Liver (tissue), 8 donors: ENCODE measurements at regions not wholly inside any gene's neighbourhood (a gene's known extent, or its start where the extent isn't known, plus 50 kb on each side); places are given as distances from the start of the nearest gene placed in this dataset.

Experiments used
- DNase-seq: peaks from one replicate; pipeline ENCODE4 v3.0.0-alpha.2; 2017; ENCODE audit warnings: low spot score
- H3K27ac ChIP-seq, 2 donors: one replicate each; pipeline ENCODE4 v1.7.0; 2013; ENCODE audit warnings: inconsistent platforms in 2 of 2, low read length in 2 of 2, control low read depth in 1 of 2, low read depth in 1 of 2, mild to moderate bottlenecking in 1 of 2
- H3K27me3 ChIP-seq, 4 donors: one replicate each; pipeline versions ENCODE4 v1.6.1 to v1.7.0; 2013; ENCODE audit warnings: low read length in 3 of 4, inconsistent platforms in 1 of 4, mild to moderate bottlenecking in 1 of 4, moderate library complexity in 1 of 4; ENCODE audit not compliant: control insufficient read depth in 4 of 4, insufficient read depth in 4 of 4
- H3K36me3 ChIP-seq, 4 donors: one replicate each; pipeline versions ENCODE4 v1.6.1 to v1.7.0; 2013; ENCODE audit warnings: low read length in 3 of 4, mild to moderate bottlenecking in 3 of 4, low read depth in 1 of 4, moderate library complexity in 1 of 4; ENCODE audit not compliant: control insufficient read depth in 4 of 4, insufficient read depth in 3 of 4
- H3K4me1 ChIP-seq, 4 donors: one replicate each; pipeline versions ENCODE4 v1.6.1 to v1.7.0; 2013; ENCODE audit warnings: low read length in 3 of 4, mild to moderate bottlenecking in 3 of 4, moderate library complexity in 1 of 4; ENCODE audit not compliant: control insufficient read depth in 4 of 4, insufficient read depth in 4 of 4
- H3K4me3 ChIP-seq, 3 donors: one replicate each; pipeline versions ENCODE4 v1.6.1 to v1.7.0; 2013; ENCODE audit warnings: low read length in 3 of 3, control low read depth in 1 of 3, low read depth in 1 of 3, mild to moderate bottlenecking in 1 of 3
- H3K9ac ChIP-seq, 2 donors: one replicate each; pipeline ENCODE4 v1.7.0; 2013; ENCODE audit warnings: low read length in 2 of 2, mild to moderate bottlenecking in 2 of 2, moderate library complexity in 2 of 2, control low read depth in 1 of 2, low read depth in 1 of 2
- H3K9me3 ChIP-seq, 4 donors: one replicate each; pipeline versions ENCODE4 v1.6.1 to v1.7.0; 2013; ENCODE audit warnings: low read length in 3 of 4; ENCODE audit not compliant: control insufficient read depth in 4 of 4
- EGR1 ChIP-seq, 2 donors: IDR thresholded peaks; 2 replicates each; pipeline ENCODE4 v1.6.1; 2016 to 2018; ENCODE audit warnings: antibody characterized with exemption in 2 of 2, low read depth in 2 of 2
- FOXA1 ChIP-seq: IDR thresholded peaks from 2 replicates; pipeline ENCODE4 v1.6.1; 2016; ENCODE audit warnings: antibody characterized with exemption
- FOXA2 ChIP-seq: IDR thresholded peaks from 2 replicates; pipeline ENCODE4 v1.6.1; 2016; ENCODE audit warnings: antibody characterized with exemption
- GABPA ChIP-seq, 2 donors: IDR thresholded peaks in 1 of 2; conservative IDR thresholded peaks in 1 of 2; 2 replicates each; pipeline ENCODE4 v1.6.1; 2016; ENCODE audit warnings: antibody characterized with exemption in 2 of 2, mild to moderate bottlenecking in 1 of 2, moderate library complexity in 1 of 2
- HNF4A ChIP-seq, 2 donors: conservative IDR thresholded peaks; 2 replicates each; pipeline ENCODE4 v1.6.1; 2016; ENCODE audit warnings: antibody characterized with exemption in 2 of 2, mild to moderate bottlenecking in 2 of 2
- HNF4G ChIP-seq: IDR thresholded peaks from 2 replicates; pipeline ENCODE4 v1.6.1; 2016; ENCODE audit warnings: antibody characterized with exemption
- RAD21 ChIP-seq, 2 donors: IDR thresholded peaks; 2 replicates each; pipeline ENCODE4 v1.6.1; 2016; ENCODE audit warnings: antibody characterized with exemption in 2 of 2, mild to moderate bottlenecking in 2 of 2
- RXRA ChIP-seq, 2 donors: IDR thresholded peaks; 2 replicates each; pipeline ENCODE4 v1.6.1; 2017 to 2018; ENCODE audit warnings: antibody characterized with exemption in 2 of 2, mild to moderate bottlenecking in 1 of 2
- SP1 ChIP-seq: IDR thresholded peaks from 2 replicates; pipeline ENCODE4 v1.6.1; 2018; ENCODE audit warnings: antibody characterized with exemption, mild to moderate bottlenecking
- TAF1 ChIP-seq: conservative IDR thresholded peaks from 2 replicates; pipeline ENCODE4 v1.6.1; 2016; ENCODE audit warnings: antibody characterized with exemption, mild to moderate bottlenecking
- YY1 ChIP-seq: IDR thresholded peaks from 2 replicates; pipeline ENCODE4 v1.6.1; 2016; ENCODE audit warnings: antibody characterized with exemption, mild to moderate bottlenecking
- WGBS: extraction: QIAGEN DNeasy Blood & Tissue Kit; methylation state at CpG from one replicate; pipeline ENCODE4 v1.1.7; 2013; 5-methylcytosine and 5-hydroxymethylcytosine counted together
- TF ChIP-seq, protein P1 (sequence below): fragments of 150-350 bp; IDR thresholded peaks from 2 replicates; pipeline ENCODE4 v1.5.1; 2017; ENCODE audit warnings: improper control_type of control experiment, low read depth, low read length; ENCODE audit not compliant: missing input control
- TF ChIP-seq, protein P2 (sequence below): IDR thresholded peaks from 2 replicates; pipeline ENCODE4 v1.6.1; 2016; ENCODE audit warnings: antibody characterized with exemption
- TF ChIP-seq, protein P3 (sequence below): IDR thresholded peaks from 2 replicates; pipeline ENCODE4 v1.6.1; 2016; ENCODE audit warnings: antibody characterized with exemption, mild to moderate bottlenecking
- TF ChIP-seq, protein P4 (sequence below): IDR thresholded peaks from 2 replicates; pipeline ENCODE4 v1.6.1; 2016; ENCODE audit warnings: antibody characterized with exemption
- donor health status: healthy.
- donor health status: healthy.
- donor health status: healthy.
- donor health status: healthy.
- donor health status: healthy.

DNA sequence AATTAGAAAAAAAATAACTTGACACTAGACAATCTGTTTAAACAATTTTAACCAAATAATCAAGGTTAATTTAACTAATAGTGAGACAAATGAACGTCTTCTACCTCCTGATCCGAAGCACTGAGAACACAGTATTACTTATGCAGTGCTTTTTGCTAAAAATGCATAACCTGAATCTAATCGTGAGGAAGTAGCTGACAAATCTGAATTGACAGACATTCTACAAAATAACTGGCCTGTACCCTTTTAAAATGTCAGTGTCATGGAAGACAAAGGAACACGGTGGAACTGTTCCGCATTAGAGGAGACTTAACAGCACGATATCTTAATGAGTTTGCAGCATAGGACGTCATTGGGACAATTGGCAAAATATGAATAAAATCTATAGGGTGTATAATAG is 631.2 kb upstream of the ZFP42 start:
- TF ChIP-seq SP1 (no peak), FOXA1 (no peak), RXRA (IDR thresholded peaks at IDR 0.05) (no peak), EGR1 (IDR thresholded peaks at IDR 0.05; ENCODE audit: low read depth in 2 of 2) (no peak)
- no peaks in the 10 kb centered on the region for H3K36me3 ChIP-seq
- H3K4me1 ChIP-seq: no peaks in the 10 kb centered on the region
- no peaks in the 10 kb centered on the region for H3K9me3 ChIP-seq
- H3K27ac ChIP-seq: no peak overlapping the region
- whole genome bisulfite sequencing: 79% methylated on average over 7 of the region's 7 CpGs
- no peaks in the 10 kb centered on the region for H3K27me3 ChIP-seq
- DNase-seq: no peak
- no peak overlapping the region for H3K9ac ChIP-seq
- no peak overlapping the region for H3K4me3 ChIP-seq

DNA sequence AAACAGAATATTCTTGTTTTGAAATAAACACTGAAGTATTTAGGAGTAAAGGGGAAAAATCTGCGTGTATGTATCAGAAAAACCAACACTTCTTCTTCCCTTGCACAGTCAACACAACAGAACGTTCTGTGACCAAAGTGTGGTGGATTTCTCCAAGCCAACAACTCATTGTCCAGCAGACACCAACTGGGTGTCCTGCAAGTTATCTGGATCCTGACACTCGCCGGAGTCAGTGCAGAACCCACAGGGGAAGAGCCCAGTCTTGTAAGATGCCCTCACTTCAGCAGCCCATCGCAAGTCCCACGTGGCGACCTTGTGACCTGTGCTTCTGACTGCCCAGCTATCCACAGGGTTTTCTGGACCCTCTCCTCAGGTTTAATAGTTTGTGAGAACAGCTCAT is 630.7 kb upstream of the ZFP42 start:
- Histone ChIP-seq H3K4me1 (no peaks in the 10 kb centered on the region), H3K36me3 (no peaks in the 10 kb centered on the region), H3K9me3 (no peaks in the 10 kb centered on the region), H3K4me3 (no peak overlapping the region), H3K9ac (no peak overlapping the region), H3K27ac (no peak overlapping the region), H3K27me3 (no peaks in the 10 kb centered on the region)
- no peak for DNase-seq
- WGBS: 82% methylated on average over 7 of the region's 7 CpGs
- no peak for TF ChIP-seq RXRA (IDR thresholded peaks at IDR 0.05)
- TF ChIP-seq TAF1: no peak
- no peak for TF ChIP-seq FOXA2
- TF ChIP-seq, protein P1, sequence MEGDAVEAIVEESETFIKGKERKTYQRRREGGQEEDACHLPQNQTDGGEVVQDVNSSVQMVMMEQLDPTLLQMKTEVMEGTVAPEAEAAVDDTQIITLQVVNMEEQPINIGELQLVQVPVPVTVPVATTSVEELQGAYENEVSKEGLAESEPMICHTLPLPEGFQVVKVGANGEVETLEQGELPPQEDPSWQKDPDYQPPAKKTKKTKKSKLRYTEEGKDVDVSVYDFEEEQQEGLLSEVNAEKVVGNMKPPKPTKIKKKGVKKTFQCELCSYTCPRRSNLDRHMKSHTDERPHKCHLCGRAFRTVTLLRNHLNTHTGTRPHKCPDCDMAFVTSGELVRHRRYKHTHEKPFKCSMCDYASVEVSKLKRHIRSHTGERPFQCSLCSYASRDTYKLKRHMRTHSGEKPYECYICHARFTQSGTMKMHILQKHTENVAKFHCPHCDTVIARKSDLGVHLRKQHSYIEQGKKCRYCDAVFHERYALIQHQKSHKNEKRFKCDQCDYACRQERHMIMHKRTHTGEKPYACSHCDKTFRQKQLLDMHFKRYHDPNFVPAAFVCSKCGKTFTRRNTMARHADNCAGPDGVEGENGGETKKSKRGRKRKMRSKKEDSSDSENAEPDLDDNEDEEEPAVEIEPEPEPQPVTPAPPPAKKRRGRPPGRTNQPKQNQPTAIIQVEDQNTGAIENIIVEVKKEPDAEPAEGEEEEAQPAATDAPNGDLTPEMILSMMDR: no peak
- TF ChIP-seq HNF4G: no peak
- TF ChIP-seq GABPA (IDR thresholded peaks at IDR 0.05 in 1 of 2, conservative IDR thresholded peaks at IDR 0.05 in 1 of 2): no peak
- TF ChIP-seq HNF4A (conservative IDR thresholded peaks at IDR 0.05): no peak
- no peak for TF ChIP-seq FOXA1
- TF ChIP-seq EGR1 (IDR thresholded peaks at IDR 0.05; ENCODE audit: low read depth in 2 of 2): no peak
- TF ChIP-seq, protein P2, sequence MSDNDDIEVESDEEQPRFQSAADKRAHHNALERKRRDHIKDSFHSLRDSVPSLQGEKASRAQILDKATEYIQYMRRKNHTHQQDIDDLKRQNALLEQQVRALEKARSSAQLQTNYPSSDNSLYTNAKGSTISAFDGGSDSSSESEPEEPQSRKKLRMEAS: no peak
- TF ChIP-seq RAD21 (IDR thresholded peaks at IDR 0.05): no peak
- TF ChIP-seq, protein P3, sequence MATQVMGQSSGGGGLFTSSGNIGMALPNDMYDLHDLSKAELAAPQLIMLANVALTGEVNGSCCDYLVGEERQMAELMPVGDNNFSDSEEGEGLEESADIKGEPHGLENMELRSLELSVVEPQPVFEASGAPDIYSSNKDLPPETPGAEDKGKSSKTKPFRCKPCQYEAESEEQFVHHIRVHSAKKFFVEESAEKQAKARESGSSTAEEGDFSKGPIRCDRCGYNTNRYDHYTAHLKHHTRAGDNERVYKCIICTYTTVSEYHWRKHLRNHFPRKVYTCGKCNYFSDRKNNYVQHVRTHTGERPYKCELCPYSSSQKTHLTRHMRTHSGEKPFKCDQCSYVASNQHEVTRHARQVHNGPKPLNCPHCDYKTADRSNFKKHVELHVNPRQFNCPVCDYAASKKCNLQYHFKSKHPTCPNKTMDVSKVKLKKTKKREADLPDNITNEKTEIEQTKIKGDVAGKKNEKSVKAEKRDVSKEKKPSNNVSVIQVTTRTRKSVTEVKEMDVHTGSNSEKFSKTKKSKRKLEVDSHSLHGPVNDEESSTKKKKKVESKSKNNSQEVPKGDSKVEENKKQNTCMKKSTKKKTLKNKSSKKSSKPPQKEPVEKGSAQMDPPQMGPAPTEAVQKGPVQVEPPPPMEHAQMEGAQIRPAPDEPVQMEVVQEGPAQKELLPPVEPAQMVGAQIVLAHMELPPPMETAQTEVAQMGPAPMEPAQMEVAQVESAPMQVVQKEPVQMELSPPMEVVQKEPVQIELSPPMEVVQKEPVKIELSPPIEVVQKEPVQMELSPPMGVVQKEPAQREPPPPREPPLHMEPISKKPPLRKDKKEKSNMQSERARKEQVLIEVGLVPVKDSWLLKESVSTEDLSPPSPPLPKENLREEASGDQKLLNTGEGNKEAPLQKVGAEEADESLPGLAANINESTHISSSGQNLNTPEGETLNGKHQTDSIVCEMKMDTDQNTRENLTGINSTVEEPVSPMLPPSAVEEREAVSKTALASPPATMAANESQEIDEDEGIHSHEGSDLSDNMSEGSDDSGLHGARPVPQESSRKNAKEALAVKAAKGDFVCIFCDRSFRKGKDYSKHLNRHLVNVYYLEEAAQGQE: no peak
- TF ChIP-seq YY1: no peak
- TF ChIP-seq, protein P4, sequence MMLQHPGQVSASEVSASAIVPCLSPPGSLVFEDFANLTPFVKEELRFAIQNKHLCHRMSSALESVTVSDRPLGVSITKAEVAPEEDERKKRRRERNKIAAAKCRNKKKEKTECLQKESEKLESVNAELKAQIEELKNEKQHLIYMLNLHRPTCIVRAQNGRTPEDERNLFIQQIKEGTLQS: no peak
